ENCODE measurements at regions not wholly inside any gene's neighbourhood (a gene's known extent, or its start where the extent isn't known, plus 50 kb on each side); places are given as distances from the start of the nearest gene placed in this dataset.

DNA sequence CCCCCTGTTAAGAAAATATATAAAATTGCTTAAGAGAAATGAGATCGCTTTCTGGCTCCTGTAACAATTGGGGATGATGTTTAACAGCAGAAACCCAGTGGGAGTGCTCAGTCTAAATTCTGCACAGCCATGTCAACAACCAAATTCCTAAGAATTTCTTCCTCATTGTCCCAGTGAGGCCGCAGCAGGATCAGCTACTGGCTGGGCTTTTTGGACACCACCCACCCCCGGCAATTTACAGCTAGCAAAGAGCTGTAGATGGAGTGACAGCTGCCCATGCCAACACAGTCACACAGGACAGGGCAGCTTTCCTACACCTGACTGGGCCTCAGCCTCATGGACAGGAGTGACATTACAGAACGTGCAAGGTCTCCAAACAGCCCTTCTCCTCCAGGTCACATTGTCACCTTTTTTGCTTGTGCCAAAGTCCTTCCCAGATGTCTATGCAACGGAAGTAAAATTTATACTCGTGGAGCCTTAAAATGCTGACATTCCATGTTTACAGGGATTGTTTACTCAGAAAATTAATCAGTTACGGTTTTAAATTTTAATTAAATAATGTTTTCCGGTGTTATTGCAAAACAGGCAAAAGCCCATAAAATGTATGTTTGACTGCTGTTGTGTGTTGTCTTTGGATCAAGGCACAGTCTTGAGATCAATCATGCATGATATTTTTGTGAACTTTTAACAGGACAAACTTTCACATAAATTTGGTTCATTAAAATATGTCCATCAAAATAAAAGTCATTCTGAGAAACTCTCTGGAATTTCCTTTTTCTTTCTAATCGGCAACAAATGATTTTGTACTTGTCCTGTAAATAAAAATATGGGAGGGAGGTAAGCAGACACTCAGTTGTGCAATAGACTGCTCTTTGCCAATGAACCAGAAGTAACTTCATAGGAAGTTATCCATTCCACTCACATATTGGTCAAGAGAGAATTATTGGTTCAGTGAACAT is 943.2 kb downstream of the MCTP2 start:
- Histone ChIP-seq H3K4me3 (no peak overlapping the region), H3K27ac (no peak overlapping the region), H3K36me3 (replicated peaks in 1 of 2; ENCODE audit: insufficient read depth in 1 of 2, low read depth in 2 of 2) (no peaks in the 10 kb centered on the region), H3K27me3 (no peaks in the 10 kb centered on the region), H3K9me3 (no peaks in the 10 kb centered on the region), H3K4me1 (no peaks in the 10 kb centered on the region)
- intact Hi-C loops (cut with DNase I): no loop called here
- 26 to 38% methylated on average over 9 of the region's 9 CpGs for WGBS, 2 donors
- no peak for TF ChIP-seq POLR2A (IDR thresholded peaks at IDR 0.05)
- TF ChIP-seq, protein P1, sequence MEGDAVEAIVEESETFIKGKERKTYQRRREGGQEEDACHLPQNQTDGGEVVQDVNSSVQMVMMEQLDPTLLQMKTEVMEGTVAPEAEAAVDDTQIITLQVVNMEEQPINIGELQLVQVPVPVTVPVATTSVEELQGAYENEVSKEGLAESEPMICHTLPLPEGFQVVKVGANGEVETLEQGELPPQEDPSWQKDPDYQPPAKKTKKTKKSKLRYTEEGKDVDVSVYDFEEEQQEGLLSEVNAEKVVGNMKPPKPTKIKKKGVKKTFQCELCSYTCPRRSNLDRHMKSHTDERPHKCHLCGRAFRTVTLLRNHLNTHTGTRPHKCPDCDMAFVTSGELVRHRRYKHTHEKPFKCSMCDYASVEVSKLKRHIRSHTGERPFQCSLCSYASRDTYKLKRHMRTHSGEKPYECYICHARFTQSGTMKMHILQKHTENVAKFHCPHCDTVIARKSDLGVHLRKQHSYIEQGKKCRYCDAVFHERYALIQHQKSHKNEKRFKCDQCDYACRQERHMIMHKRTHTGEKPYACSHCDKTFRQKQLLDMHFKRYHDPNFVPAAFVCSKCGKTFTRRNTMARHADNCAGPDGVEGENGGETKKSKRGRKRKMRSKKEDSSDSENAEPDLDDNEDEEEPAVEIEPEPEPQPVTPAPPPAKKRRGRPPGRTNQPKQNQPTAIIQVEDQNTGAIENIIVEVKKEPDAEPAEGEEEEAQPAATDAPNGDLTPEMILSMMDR (IDR thresholded peaks at IDR 0.05): no peak
- DNase-seq (peak in 1 of 4 donors; percentile 5), ATAC-seq (no peak)

DNA sequence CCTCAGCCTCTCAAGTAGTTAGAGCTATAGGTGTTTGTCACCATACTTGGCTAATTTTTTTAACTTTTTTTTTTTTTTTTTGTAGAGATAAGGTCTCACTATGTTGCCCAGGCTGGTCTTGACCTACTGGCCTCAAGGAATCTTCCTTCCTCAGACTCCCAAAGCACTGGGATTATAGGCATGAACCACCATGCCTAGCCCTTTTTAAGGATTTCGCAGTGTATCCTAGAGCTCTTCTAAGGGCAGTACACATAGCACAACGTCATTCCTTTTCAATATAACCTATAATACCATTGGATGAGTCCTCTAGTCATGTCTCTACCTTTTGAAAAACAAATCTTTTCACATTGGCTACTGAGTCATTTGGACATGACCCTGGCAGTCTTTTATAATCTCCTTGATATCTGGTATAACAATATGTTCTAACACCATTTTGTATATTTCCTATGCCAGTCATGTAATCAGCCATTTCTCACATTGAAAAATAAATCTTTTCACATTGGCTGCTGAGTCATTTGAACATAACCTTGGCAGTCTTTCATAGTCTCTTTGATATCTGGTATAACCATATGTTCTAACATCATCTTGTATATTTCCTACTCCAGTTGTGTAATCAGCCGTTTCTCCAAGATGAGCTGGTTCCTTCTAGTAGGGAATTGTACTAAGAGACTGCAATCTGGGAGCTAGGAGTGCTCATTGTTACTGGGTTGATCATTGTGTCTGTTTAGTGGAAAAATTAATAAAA is 944.7 kb downstream of the MCTP2 start:
- DNase-seq (no peak), ATAC-seq (no peak)
- no peaks in the 10 kb centered on the region for H3K9me3 ChIP-seq
- no peaks in the 10 kb centered on the region for H3K36me3 ChIP-seq (replicated peaks in 1 of 2; ENCODE audit: insufficient read depth in 1 of 2, low read depth in 2 of 2)
- no peak for TF ChIP-seq POLR2A (IDR thresholded peaks at IDR 0.05)
- TF ChIP-seq, protein P1 (IDR thresholded peaks at IDR 0.05): no peak
- no peak overlapping the region for H3K4me3 ChIP-seq
- H3K27ac ChIP-seq: no peak overlapping the region
- WGBS, 2 donors: 45 to 62% methylated on average over 3 of the region's 3 CpGs
- H3K27me3 ChIP-seq: no peaks in the 10 kb centered on the region
- intact Hi-C loops (cut with DNase I): no loop called here
- no peaks in the 10 kb centered on the region for H3K4me1 ChIP-seq

DNA sequence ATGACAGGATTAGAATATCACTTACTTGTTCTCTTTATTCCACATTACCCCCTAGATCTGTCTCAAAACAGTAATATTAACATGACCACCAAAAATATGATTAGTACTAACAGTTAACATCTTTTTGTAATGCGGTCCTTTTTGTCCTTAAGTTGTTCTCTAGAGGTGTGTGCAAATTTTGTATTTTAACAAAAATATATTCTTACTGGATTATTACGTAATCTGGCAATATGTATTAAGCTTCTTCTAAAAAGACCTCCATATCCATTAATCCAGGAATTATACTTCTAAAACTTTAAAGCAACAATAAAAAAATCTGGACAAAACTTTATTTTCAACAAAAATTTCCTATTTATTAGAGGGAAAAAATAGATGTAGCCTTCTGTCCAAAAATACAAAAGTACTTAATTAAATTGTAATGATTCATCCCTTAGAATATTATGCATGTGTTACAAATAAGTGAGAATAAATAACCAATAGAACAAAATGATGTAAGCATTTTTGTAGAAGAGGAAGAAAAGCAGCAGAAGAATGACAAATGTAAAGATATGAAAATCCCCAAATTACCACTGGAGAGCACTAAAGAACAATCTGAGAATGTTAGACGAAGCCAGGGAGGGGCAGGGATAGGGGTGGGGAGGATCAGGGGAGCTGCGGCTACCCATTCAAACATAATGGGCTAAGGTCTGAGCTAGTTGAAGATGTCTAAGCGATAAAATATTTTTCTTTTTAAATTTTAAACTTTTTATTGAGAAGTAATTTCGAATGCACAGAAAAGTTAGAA is 945.6 kb downstream of the MCTP2 start:
- no peaks in the 10 kb centered on the region for H3K27me3 ChIP-seq
- no peak for ATAC-seq
- 59 to 64% methylated on average over 6 of the region's 6 CpGs for WGBS, 2 donors
- no peak overlapping the region for H3K27ac ChIP-seq
- H3K36me3 ChIP-seq (replicated peaks in 1 of 2; ENCODE audit: insufficient read depth in 1 of 2, low read depth in 2 of 2): no peaks in the 10 kb centered on the region
- no peak for DNase-seq
- TF ChIP-seq, protein P1 (IDR thresholded peaks at IDR 0.05): no peak
- no peak for TF ChIP-seq POLR2A (IDR thresholded peaks at IDR 0.05)
- intact Hi-C loops (cut with DNase I): no loop called here
- no peaks in the 10 kb centered on the region for H3K9me3 ChIP-seq
- H3K4me1 ChIP-seq: no peaks in the 10 kb centered on the region
- no peak overlapping the region for H3K4me3 ChIP-seq

DNA sequence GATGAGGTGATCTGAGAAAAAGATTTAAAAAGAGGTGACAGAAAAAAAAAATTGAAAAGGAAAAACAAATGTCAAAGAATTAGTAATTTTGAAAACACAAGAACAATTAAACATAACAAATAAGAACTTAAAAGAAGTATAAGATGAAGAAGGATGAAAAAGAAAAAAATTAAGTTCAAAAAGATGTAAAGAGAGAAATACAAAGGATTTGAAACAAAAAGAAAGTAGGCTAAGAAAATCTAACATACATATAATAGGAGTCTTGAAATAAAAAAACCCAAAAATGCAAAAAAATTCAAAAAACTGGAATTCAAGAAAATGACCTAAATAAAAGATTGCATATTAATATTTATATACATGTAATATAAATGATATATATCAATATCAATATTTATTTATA is 949.2 kb downstream of the MCTP2 start:
- Histone ChIP-seq H3K4me1 (no peaks in the 10 kb centered on the region), H3K9me3 (no peaks in the 10 kb centered on the region), H3K36me3 (replicated peaks in 1 of 2; ENCODE audit: insufficient read depth in 1 of 2, low read depth in 2 of 2) (no peaks in the 10 kb centered on the region), H3K27ac (no peak overlapping the region), H3K4me3 (no peak overlapping the region), H3K27me3 (no peaks in the 10 kb centered on the region)
- ATAC-seq (no peak), DNase-seq (no peak)
- intact Hi-C loops (cut with DNase I): no loop called here
- TF ChIP-seq, protein P1 (IDR thresholded peaks at IDR 0.05): no peak
- TF ChIP-seq POLR2A (IDR thresholded peaks at IDR 0.05): no peak

Measured in body of pancreas (tissue), 4 donors.